HepG2 (cell line): ENCODE measurements at regions not wholly inside any gene's neighbourhood (a gene's known extent, or its start where the extent isn't known, plus 50 kb on each side); places are given as distances from the start of the nearest gene placed in this dataset.

ENCODE experiments used
- AHDC1 ChIP-seq: sonication (generic); formaldehyde crosslinking; IDR thresholded peaks from 2 replicates; pipeline ENCODE4 v1.5.1; 2020; ENCODE audit warnings: mild to moderate bottlenecking, missing genetic modification reagents, borderline replicate concordance
- CC2D1A ChIP-seq: sonication (generic); formaldehyde crosslinking; IDR thresholded peaks from 2 replicates; pipeline ENCODE4 v1.8.1; 2023; ENCODE audit warnings: mild to moderate bottlenecking, missing genetic modification reagents
- ELF3 ChIP-seq: IDR thresholded peaks from 2 replicates; pipeline ENCODE4 v1.6.1; 2016; ENCODE audit warnings: missing genetic modification reagents, missing compliant biosample characterization
- HOXD1 ChIP-seq: sonication (generic); formaldehyde crosslinking; IDR thresholded peaks from 2 replicates; pipeline ENCODE4 v1.5.0; 2020; ENCODE audit warnings: missing genetic modification reagents
- KDM2A ChIP-seq: sonication (generic); formaldehyde crosslinking; IDR thresholded peaks from 2 replicates; pipeline ENCODE4 v1.4.0; 2020; ENCODE audit warnings: low read depth, missing genetic modification reagents, borderline replicate concordance
- MED13 ChIP-seq: sonication (generic); formaldehyde crosslinking; IDR thresholded peaks from 2 replicates; pipeline ENCODE4 v1.5.0; 2020; ENCODE audit warnings: missing genetic modification reagents
- MED8 ChIP-seq: sonication (generic); formaldehyde crosslinking; IDR thresholded peaks from 2 replicates; pipeline ENCODE4 v1.8.1; 2023; ENCODE audit warnings: mild to moderate bottlenecking, missing genetic modification reagents; ENCODE audit not compliant: insufficient replicate concordance
- POGZ ChIP-seq: sonication (generic); formaldehyde crosslinking; IDR thresholded peaks from 2 replicates; pipeline ENCODE4 v1.4.0; 2020; ENCODE audit warnings: mild to moderate bottlenecking, missing genetic modification reagents
- RNF2 ChIP-seq: fragments of 450-650 bp; conservative IDR thresholded peaks from 2 replicates; pipeline ENCODE4 v1.6.1; 2016; ENCODE audit warnings: low read depth
- SAFB2 ChIP-seq: sonication (generic); formaldehyde crosslinking; IDR thresholded peaks from 2 replicates; pipeline ENCODE4 v1.5.1; 2020; ENCODE audit warnings: missing genetic modification reagents, low read depth, mild to moderate bottlenecking, borderline replicate concordance
- ZFAT ChIP-seq: sonication (generic); formaldehyde crosslinking; conservative IDR thresholded peaks from 2 replicates; pipeline ENCODE4 v1.8.1; 2023; ENCODE audit warnings: missing genetic modification reagents, inconsistent platforms
- ZNF160 ChIP-seq: sonication (generic); formaldehyde crosslinking; IDR thresholded peaks from 2 replicates; pipeline ENCODE4 v1.8.0; 2022; ENCODE audit warnings: mild to moderate bottlenecking, inconsistent platforms, missing genetic modification reagents
- ZNF17 ChIP-seq: sonication (generic); formaldehyde crosslinking; IDR thresholded peaks from 2 replicates; pipeline ENCODE4 v1.5.0; 2020; ENCODE audit warnings: mild to moderate bottlenecking, missing genetic modification reagents
- ZNF225 ChIP-seq: sonication (generic); formaldehyde crosslinking; IDR thresholded peaks from 2 replicates; pipeline ENCODE4 v1.4.0; 2020; ENCODE audit warnings: mild to moderate bottlenecking, missing genetic modification reagents
- ZNF34 ChIP-seq: sonication (generic); formaldehyde crosslinking; IDR thresholded peaks from 2 replicates; pipeline ENCODE4 v1.4.0; 2020; ENCODE audit warnings: mild to moderate bottlenecking, missing genetic modification reagents, borderline replicate concordance
- ZNF451 ChIP-seq: sonication (generic); formaldehyde crosslinking; IDR thresholded peaks from 2 replicates; pipeline ENCODE4 v1.5.0; 2020; ENCODE audit warnings: mild to moderate bottlenecking, missing genetic modification reagents
- ZNF644 ChIP-seq: IDR thresholded peaks from 2 replicates; pipeline ENCODE4 v1.6.1; 2016; ENCODE audit warnings: low read depth
- ZNF704 ChIP-seq: sonication (generic); formaldehyde crosslinking; IDR thresholded peaks from 2 replicates; pipeline ENCODE4 v1.8.1; 2023; ENCODE audit warnings: mild to moderate bottlenecking, inconsistent platforms, moderate library complexity, missing genetic modification reagents, borderline replicate concordance
- ZSCAN29 ChIP-seq: sonication (generic); formaldehyde crosslinking; conservative IDR thresholded peaks from 2 replicates; pipeline ENCODE4 v1.4.0; 2020; ENCODE audit warnings: mild to moderate bottlenecking, missing genetic modification reagents
- TF ChIP-seq, protein P1 (sequence below): sonication (generic); formaldehyde crosslinking; IDR thresholded peaks from 2 replicates; pipeline ENCODE4 v1.4.0; 2020; ENCODE audit warnings: missing genetic modification reagents, borderline replicate concordance

DNA sequence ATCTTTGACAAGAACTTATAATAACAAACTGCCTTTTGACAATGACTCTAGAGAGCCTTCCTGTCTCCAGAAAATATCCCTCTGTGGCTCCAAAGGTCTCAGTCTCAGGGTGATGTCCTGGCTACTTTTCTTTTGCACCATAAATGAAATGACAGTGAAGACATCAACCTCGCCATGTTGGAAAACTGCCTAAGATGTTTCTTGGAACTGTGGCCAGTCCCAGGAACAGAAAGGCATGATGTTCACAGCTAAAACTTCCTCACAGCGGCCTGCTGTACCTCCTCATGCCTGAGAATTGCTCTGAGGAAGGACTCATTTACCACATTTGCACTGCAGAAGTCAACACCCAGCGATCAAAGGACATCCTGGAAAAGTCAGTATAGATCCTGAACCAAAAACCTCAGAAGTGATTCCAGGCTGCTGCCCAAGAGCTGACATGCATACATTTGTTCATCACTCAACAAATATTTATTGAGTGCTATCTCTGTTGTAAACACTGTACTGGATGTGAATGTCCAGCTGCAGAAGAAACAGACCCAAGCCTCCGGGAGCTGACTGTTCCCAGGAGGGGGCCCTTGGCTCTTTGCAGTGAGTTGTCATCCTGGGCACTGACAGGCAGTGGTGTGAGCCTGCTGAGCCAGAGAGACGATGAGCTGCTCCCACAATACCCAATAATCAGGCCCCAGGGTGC lies 64.3 kb upstream of the ACSL3 start (continued):
- TF ChIP-seq, protein P1, sequence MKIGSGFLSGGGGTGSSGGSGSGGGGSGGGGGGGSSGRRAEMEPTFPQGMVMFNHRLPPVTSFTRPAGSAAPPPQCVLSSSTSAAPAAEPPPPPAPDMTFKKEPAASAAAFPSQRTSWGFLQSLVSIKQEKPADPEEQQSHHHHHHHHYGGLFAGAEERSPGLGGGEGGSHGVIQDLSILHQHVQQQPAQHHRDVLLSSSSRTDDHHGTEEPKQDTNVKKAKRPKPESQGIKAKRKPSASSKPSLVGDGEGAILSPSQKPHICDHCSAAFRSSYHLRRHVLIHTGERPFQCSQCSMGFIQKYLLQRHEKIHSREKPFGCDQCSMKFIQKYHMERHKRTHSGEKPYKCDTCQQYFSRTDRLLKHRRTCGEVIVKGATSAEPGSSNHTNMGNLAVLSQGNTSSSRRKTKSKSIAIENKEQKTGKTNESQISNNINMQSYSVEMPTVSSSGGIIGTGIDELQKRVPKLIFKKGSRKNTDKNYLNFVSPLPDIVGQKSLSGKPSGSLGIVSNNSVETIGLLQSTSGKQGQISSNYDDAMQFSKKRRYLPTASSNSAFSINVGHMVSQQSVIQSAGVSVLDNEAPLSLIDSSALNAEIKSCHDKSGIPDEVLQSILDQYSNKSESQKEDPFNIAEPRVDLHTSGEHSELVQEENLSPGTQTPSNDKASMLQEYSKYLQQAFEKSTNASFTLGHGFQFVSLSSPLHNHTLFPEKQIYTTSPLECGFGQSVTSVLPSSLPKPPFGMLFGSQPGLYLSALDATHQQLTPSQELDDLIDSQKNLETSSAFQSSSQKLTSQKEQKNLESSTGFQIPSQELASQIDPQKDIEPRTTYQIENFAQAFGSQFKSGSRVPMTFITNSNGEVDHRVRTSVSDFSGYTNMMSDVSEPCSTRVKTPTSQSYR: peak; percentile 86; the same call in 1 of the 2 replicates
- TF ChIP-seq ELF3 (CRISPR knock-in tag) (peak; percentile 98), ZNF644 (peak; percentile 72), SAFB2 (CRISPR knock-in tag) (no peak; the same call in 1 of the 2 replicates), ZNF34 (CRISPR knock-in tag) (no peak), RNF2 (0 out of 2 replicates have a peak, but pooled peaks have one; percentile 43), AHDC1 (peak; percentile 96; the same call in 1 of the 2 replicates), ZSCAN29 (peak; percentile 96), ZNF17 (CRISPR knock-in tag) (no peak), MED8 (peak; percentile 88), ZNF225 (no peak), ZNF160 (CRISPR knock-in tag) (peak; percentile 44; the same call in 1 of the 2 replicates), MED13 (CRISPR knock-in tag) (peak; percentile 95), ZFAT (CRISPR knock-in tag) (no peak), KDM2A (CRISPR knock-in tag) (peak; percentile 84), ZNF704 (CRISPR knock-in tag) (no peak), HOXD1 (CRISPR knock-in tag) (peak; percentile 96), ZNF451 (CRISPR knock-in tag) (no peak; the same call in 1 of the 2 replicates), CC2D1A (CRISPR knock-in tag) (no peak), POGZ (peak; percentile 71)
